HEK293 (cell line): ENCODE measurements at regions not wholly inside any gene's neighbourhood (a gene's known extent, or its start where the extent isn't known, plus 50 kb on each side); places are given as distances from the start of the nearest gene placed in this dataset.

Experiments used
- CTCF ChIA-PET: fragments of 350-600 bp; formaldehyde crosslinking; extraction: SDS; loops from one replicate; lab custom pipeline; 2021; ENCODE audit warnings: antibody characterized with exemption; lab: Yijun Ruan, JAX
- POLR2A ChIA-PET: fragments of 300-600 bp; formaldehyde crosslinking; extraction: SDS; loops from one replicate; lab custom pipeline; 2020; ENCODE audit warnings: antibody characterized with exemption, inconsistent platforms; lab: Yijun Ruan, JAX
- H3K27ac ChIP-seq: fragments of 200-500 bp; sonication (Bioruptor generic); 2 replicates; pipeline ENCODE4 v1.5.1; 2014; ENCODE audit warnings: low read depth, low read length, control low read depth, inconsistent platforms; ENCODE audit errors: extremely low read depth
- H3K36me3 ChIP-seq, 2 experiments: fragments of 200-500 bp in 1 of 2; sonication (Bioruptor generic) in 1 of 2; 1 replicate in 1 of 2; 2 replicates in 1 of 2; pipeline ENCODE4 v1.5.1; 2014 to 2017; ENCODE audit warnings: inconsistent platforms in 2 of 2, low read length in 2 of 2; ENCODE audit not compliant: control insufficient read depth in 2 of 2, insufficient read depth in 1 of 2
- H3K4me1 ChIP-seq: fragments of 200-500 bp; sonication (Bioruptor generic); 2 replicates; pipeline ENCODE4 v1.5.1; 2014; ENCODE audit warnings: mild to moderate bottlenecking, low read length, inconsistent platforms; ENCODE audit not compliant: control insufficient read depth, insufficient read depth
- H3K4me3 ChIP-seq: 2 replicates; pipeline ENCODE4 v1.5.1; 2011; ENCODE audit warnings: low read depth, mild to moderate bottlenecking, control low read depth, low read length, moderate library complexity
- H3K9me3 ChIP-seq: fragments of 200-500 bp; sonication (Bioruptor generic); 2 replicates; pipeline ENCODE4 v1.5.1; 2014; ENCODE audit warnings: low read depth, low read length, inconsistent platforms; ENCODE audit not compliant: control insufficient read depth, insufficient read depth
- AEBP2 ChIP-seq: fragments of 450-650 bp; formaldehyde crosslinking; IDR thresholded peaks from 2 replicates; pipeline ENCODE4 v1.5.1; 2016; ENCODE audit warnings: missing biosample characterization, missing genetic modification characterization, borderline replicate concordance
- GFI1B ChIP-seq: fragments of 450-650 bp; formaldehyde crosslinking; IDR thresholded peaks from 2 replicates; pipeline ENCODE4 v1.5.1; 2016; ENCODE audit warnings: missing biosample characterization, missing genetic modification characterization
- PATZ1 ChIP-seq: fragments of 450-650 bp; formaldehyde crosslinking; IDR thresholded peaks from 2 replicates; pipeline ENCODE4 v1.5.1; 2016; ENCODE audit warnings: missing biosample characterization, missing genetic modification characterization
- SALL2 ChIP-seq: fragments of 450-650 bp; formaldehyde crosslinking; IDR thresholded peaks from 2 replicates; pipeline ENCODE4 v1.5.0; 2017; ENCODE audit warnings: missing biosample characterization, mild to moderate bottlenecking, missing genetic modification characterization, borderline replicate concordance
- SP7 ChIP-seq: fragments of 450-650 bp; formaldehyde crosslinking; IDR thresholded peaks from 2 replicates; pipeline ENCODE4 v1.5.1; 2016; ENCODE audit warnings: missing biosample characterization, missing genetic modification characterization
- ZFP69B ChIP-seq: fragments of 450-650 bp; formaldehyde crosslinking; IDR thresholded peaks from 2 replicates; pipeline ENCODE4 v1.5.1; 2016; ENCODE audit warnings: missing biosample characterization, missing genetic modification characterization
- ZNF138 ChIP-seq: fragments of 450-650 bp; formaldehyde crosslinking; IDR thresholded peaks from 2 replicates; pipeline ENCODE4 v1.5.1; 2016; ENCODE audit warnings: missing biosample characterization, missing genetic modification characterization, borderline replicate concordance
- ZNF280D ChIP-seq: fragments of 450-650 bp; formaldehyde crosslinking; IDR thresholded peaks from 2 replicates; pipeline ENCODE4 v1.5.1; 2016; ENCODE audit warnings: missing biosample characterization, missing genetic modification characterization
- ZNF292 ChIP-seq: fragments of 450-650 bp; formaldehyde crosslinking; IDR thresholded peaks from 2 replicates; pipeline ENCODE4 v1.5.1; 2016; ENCODE audit warnings: low read depth, missing biosample characterization, missing genetic modification characterization, borderline replicate concordance
- ZNF449 ChIP-seq: fragments of 450-650 bp; formaldehyde crosslinking; IDR thresholded peaks from 2 replicates; pipeline ENCODE4 v1.5.1; 2017; ENCODE audit warnings: missing biosample characterization, mild to moderate bottlenecking, missing genetic modification characterization, moderate library complexity
- ZNF513 ChIP-seq: fragments of 450-650 bp; IDR thresholded peaks from 2 replicates; pipeline ENCODE4 v1.5.1; 2018; ENCODE audit warnings: missing biosample characterization, missing genetic modification characterization
- ZNF529 ChIP-seq: fragments of 450-650 bp; formaldehyde crosslinking; IDR thresholded peaks from 2 replicates; pipeline ENCODE4 v1.5.1; 2017; ENCODE audit warnings: missing genetic modification characterization, missing biosample characterization; ENCODE audit not compliant: insufficient replicate concordance
- ZNF621 ChIP-seq: fragments of 450-650 bp; formaldehyde crosslinking; IDR thresholded peaks from 2 replicates; pipeline ENCODE4 v1.5.1; 2017; ENCODE audit warnings: missing biosample characterization, missing genetic modification characterization
- ZNF670 ChIP-seq: fragments of 450-650 bp; formaldehyde crosslinking; IDR thresholded peaks from 2 replicates; pipeline ENCODE4 v1.5.1; 2016; ENCODE audit warnings: missing biosample characterization, missing genetic modification characterization, low read depth
- ZNF701 ChIP-seq: fragments of 450-650 bp; formaldehyde crosslinking; IDR thresholded peaks from 2 replicates; pipeline ENCODE4 v1.5.1; 2016; ENCODE audit warnings: missing biosample characterization, missing genetic modification characterization
- ZNF76 ChIP-seq: fragments of 450-650 bp; formaldehyde crosslinking; IDR thresholded peaks from 2 replicates; pipeline ENCODE4; 2016; ENCODE audit warnings: low read depth, missing biosample characterization, missing genetic modification characterization, borderline replicate concordance
- ZNF792 ChIP-seq: fragments of 450-650 bp; formaldehyde crosslinking; IDR thresholded peaks from 2 replicates; pipeline ENCODE4 v1.5.1; 2016; ENCODE audit warnings: missing biosample characterization, missing genetic modification characterization
- ZSCAN30 ChIP-seq: fragments of 450-650 bp; IDR thresholded peaks from 2 replicates; pipeline ENCODE4 v1.5.1; 2018; ENCODE audit warnings: missing biosample characterization, mild to moderate bottlenecking, missing genetic modification characterization, moderate library complexity
- ZSCAN5A ChIP-seq: fragments of 450-650 bp; formaldehyde crosslinking; IDR thresholded peaks from 2 replicates; pipeline ENCODE4 v1.5.1; 2016; ENCODE audit warnings: missing biosample characterization, missing genetic modification characterization
- ZXDB ChIP-seq: fragments of 450-650 bp; formaldehyde crosslinking; IDR thresholded peaks from 2 replicates; pipeline ENCODE4 v1.5.1; 2016; ENCODE audit warnings: missing biosample characterization, missing genetic modification characterization

- Histone ChIP-seq H3K36me3 (no peaks in the 10 kb centered on the region), H3K9me3 (no peaks in the 10 kb centered on the region), H3K4me3 (no peak overlapping the region), H3K27ac (no peak overlapping the region), H3K4me1 (no peaks in the 10 kb centered on the region)
- TF ChIP-seq ZNF280D (tag by site-specific recombination) (no peak), ZNF670 (tag by site-specific recombination) (no peak), ZNF292 (no peak), ZNF621 (no peak), PATZ1 (no peak), ZFP69B (no peak)
- CTCF ChIA-PET = no interaction called here
- POLR2A ChIA-PET = no interaction called here
Observed at GRCh38 chr1:90386899-90387720, 330.0 kb downstream of the BARHL2 start.

GRCh38 chr1:90384193-90384592, 332.9 kb downstream of the BARHL2 start:
- no peaks in the 10 kb centered on the region for H3K36me3 ChIP-seq
- no peaks in the 10 kb centered on the region for H3K9me3 ChIP-seq
- TF ChIP-seq ZNF792 (no peak), ZXDB (tag by site-specific recombination) (no peak)
- H3K27ac ChIP-seq = no peak overlapping the region
- ChIA-PET POLR2A (no interaction called here), CTCF (no interaction called here)
- no peaks in the 10 kb centered on the region for H3K4me1 ChIP-seq
- no peak overlapping the region for H3K4me3 ChIP-seq

GRCh38 chr1:90382161-90382560, 334.9 kb downstream of the BARHL2 start:
- Histone ChIP-seq H3K4me1 (no peaks in the 10 kb centered on the region), H3K4me3 (no peak overlapping the region), H3K27ac (no peak overlapping the region), H3K36me3 (no peaks in the 10 kb centered on the region), H3K9me3 (no peaks in the 10 kb centered on the region)
- ChIA-PET CTCF (no interaction called here), POLR2A (no interaction called here)
- TF ChIP-seq ZNF513 (tag by site-specific recombination) (no peak), ZNF701 (tag by site-specific recombination) (no peak), ZNF138 (tag by site-specific recombination) (no peak), GFI1B (tag by site-specific recombination) (no peak), ZNF76 (no peak), ZNF529 (no peak), ZNF449 (tag by site-specific recombination) (no peak), SP7 (tag by site-specific recombination) (no peak), AEBP2 (tag by site-specific recombination) (no peak), SALL2 (no peak), ZSCAN5A (no peak), ZSCAN30 (no peak)
